ENCODE measurements at regions not wholly inside any gene's neighbourhood (a gene's known extent, or its start where the extent isn't known, plus 50 kb on each side); places are given as distances from the start of the nearest gene placed in this dataset.

DNA sequence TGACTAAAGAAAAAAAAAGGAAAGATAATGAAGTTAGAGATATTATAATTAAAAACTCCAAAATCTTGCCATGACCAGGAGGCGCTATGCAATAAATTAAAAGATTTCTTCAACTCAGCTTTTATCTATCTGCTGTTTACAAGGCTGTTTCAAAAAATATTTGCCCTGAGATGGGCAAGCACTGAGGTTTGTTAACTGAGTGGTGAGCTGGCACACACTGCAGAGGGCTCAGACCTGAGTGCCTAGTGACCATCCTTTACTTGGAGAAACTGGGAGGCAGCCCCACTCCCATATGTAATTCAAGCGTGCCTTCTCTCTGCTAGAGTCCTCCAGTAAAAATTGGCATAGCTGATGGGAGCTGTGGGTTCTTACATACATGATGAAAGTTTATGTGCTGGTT lies 198.7 kb upstream of the TBC1D5 start:
- DNase-seq (ENCODE audit: low read depth in 1 of 2, low spot score in 1 of 2): no peak
- Histone ChIP-seq H3K4me3 (replicated peaks; ENCODE audit: insufficient read depth, low read length) (no peak overlapping the region), H3K27ac (replicated peaks) (no peak overlapping the region), H3K27me3 (ENCODE audit: insufficient read depth, poor library complexity, severe bottlenecking) (no peaks in the 10 kb centered on the region)
- no peak for TF ChIP-seq GABPA (IDR thresholded peaks at IDR 0.05; ENCODE audit: low read depth)
- TF ChIP-seq, protein P1, sequence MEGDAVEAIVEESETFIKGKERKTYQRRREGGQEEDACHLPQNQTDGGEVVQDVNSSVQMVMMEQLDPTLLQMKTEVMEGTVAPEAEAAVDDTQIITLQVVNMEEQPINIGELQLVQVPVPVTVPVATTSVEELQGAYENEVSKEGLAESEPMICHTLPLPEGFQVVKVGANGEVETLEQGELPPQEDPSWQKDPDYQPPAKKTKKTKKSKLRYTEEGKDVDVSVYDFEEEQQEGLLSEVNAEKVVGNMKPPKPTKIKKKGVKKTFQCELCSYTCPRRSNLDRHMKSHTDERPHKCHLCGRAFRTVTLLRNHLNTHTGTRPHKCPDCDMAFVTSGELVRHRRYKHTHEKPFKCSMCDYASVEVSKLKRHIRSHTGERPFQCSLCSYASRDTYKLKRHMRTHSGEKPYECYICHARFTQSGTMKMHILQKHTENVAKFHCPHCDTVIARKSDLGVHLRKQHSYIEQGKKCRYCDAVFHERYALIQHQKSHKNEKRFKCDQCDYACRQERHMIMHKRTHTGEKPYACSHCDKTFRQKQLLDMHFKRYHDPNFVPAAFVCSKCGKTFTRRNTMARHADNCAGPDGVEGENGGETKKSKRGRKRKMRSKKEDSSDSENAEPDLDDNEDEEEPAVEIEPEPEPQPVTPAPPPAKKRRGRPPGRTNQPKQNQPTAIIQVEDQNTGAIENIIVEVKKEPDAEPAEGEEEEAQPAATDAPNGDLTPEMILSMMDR (IDR thresholded peaks at IDR 0.05; ENCODE audit: insufficient read depth, low read length): no peak

GRCh38 chr3:17939157-17939556 lies 196.7 kb upstream of the TBC1D5 start:
- no peak overlapping the region for H3K27ac ChIP-seq (replicated peaks)
- no peak for DNase-seq (ENCODE audit: low read depth in 1 of 2, low spot score in 1 of 2)
- no peaks in the 10 kb centered on the region for H3K27me3 ChIP-seq (ENCODE audit: insufficient read depth, poor library complexity, severe bottlenecking)
- TF ChIP-seq, protein P1 (IDR thresholded peaks at IDR 0.05; ENCODE audit: insufficient read depth, low read length): no peak
- TF ChIP-seq, protein P2, sequence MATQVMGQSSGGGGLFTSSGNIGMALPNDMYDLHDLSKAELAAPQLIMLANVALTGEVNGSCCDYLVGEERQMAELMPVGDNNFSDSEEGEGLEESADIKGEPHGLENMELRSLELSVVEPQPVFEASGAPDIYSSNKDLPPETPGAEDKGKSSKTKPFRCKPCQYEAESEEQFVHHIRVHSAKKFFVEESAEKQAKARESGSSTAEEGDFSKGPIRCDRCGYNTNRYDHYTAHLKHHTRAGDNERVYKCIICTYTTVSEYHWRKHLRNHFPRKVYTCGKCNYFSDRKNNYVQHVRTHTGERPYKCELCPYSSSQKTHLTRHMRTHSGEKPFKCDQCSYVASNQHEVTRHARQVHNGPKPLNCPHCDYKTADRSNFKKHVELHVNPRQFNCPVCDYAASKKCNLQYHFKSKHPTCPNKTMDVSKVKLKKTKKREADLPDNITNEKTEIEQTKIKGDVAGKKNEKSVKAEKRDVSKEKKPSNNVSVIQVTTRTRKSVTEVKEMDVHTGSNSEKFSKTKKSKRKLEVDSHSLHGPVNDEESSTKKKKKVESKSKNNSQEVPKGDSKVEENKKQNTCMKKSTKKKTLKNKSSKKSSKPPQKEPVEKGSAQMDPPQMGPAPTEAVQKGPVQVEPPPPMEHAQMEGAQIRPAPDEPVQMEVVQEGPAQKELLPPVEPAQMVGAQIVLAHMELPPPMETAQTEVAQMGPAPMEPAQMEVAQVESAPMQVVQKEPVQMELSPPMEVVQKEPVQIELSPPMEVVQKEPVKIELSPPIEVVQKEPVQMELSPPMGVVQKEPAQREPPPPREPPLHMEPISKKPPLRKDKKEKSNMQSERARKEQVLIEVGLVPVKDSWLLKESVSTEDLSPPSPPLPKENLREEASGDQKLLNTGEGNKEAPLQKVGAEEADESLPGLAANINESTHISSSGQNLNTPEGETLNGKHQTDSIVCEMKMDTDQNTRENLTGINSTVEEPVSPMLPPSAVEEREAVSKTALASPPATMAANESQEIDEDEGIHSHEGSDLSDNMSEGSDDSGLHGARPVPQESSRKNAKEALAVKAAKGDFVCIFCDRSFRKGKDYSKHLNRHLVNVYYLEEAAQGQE (IDR thresholded peaks at IDR 0.05; ENCODE audit: insufficient replicate concordance, low read depth): no peak
- no peak for TF ChIP-seq POLR2AphosphoS5 (IDR thresholded peaks at IDR 0.05; ENCODE audit: low read depth)
- TF ChIP-seq SPI1 (IDR thresholded peaks at IDR 0.05; ENCODE audit: borderline replicate concordance, low read depth): no peak
- TF ChIP-seq GABPA (IDR thresholded peaks at IDR 0.05; ENCODE audit: low read depth): no peak
- no peak overlapping the region for H3K4me3 ChIP-seq (replicated peaks; ENCODE audit: insufficient read depth, low read length)

- no peaks in the 10 kb centered on the region for H3K27me3 ChIP-seq (ENCODE audit: insufficient read depth, poor library complexity, severe bottlenecking)
- no peak overlapping the region for H3K27ac ChIP-seq (replicated peaks)
- no peak overlapping the region for H3K4me3 ChIP-seq (replicated peaks; ENCODE audit: insufficient read depth, low read length)
- DNase-seq (ENCODE audit: low read depth in 1 of 2, low spot score in 1 of 2): no peak
- TF ChIP-seq POLR2AphosphoS5 (IDR thresholded peaks at IDR 0.05; ENCODE audit: low read depth): no peak
Observed at GRCh38 chr3:17938313-17938712, 195.9 kb upstream of the TBC1D5 start.

- no peak overlapping the region for H3K27ac ChIP-seq (replicated peaks)
- DNase-seq (ENCODE audit: low read depth in 1 of 2, low spot score in 1 of 2): no peak
- no peaks in the 10 kb centered on the region for H3K27me3 ChIP-seq (ENCODE audit: insufficient read depth, poor library complexity, severe bottlenecking)
- H3K4me3 ChIP-seq (replicated peaks; ENCODE audit: insufficient read depth, low read length): no peak overlapping the region
- TF ChIP-seq SPI1 (IDR thresholded peaks at IDR 0.05; ENCODE audit: borderline replicate concordance, low read depth) (no peak), GABPA (IDR thresholded peaks at IDR 0.05; ENCODE audit: low read depth) (no peak), POLR2AphosphoS5 (IDR thresholded peaks at IDR 0.05; ENCODE audit: low read depth) (no peak)
- TF ChIP-seq, protein P1 (IDR thresholded peaks at IDR 0.05; ENCODE audit: insufficient read depth, low read length): no peak
- TF ChIP-seq, protein P2 (IDR thresholded peaks at IDR 0.05; ENCODE audit: insufficient replicate concordance, low read depth): no peak
Observed at GRCh38 chr3:17936736-17937480, 194.5 kb upstream of the TBC1D5 start.

All from HL-60 (cell line).